HG02852 (cell line): ENCODE measurements at regions not wholly inside any gene's neighbourhood (a gene's known extent, or its start where the extent isn't known, plus 50 kb on each side); places are given as distances from the start of the nearest gene placed in this dataset.

Experiments used
- ATAC-seq: cut with Tn5 transposase; IDR thresholded peaks from one replicate; pipeline ENCODE4 v1.9.1; 2021; ENCODE audit warnings: mild to moderate bottlenecking, moderate library complexity; ENCODE audit not compliant: unreplicated experiment

- ATAC-seq = no peak
Observed at GRCh38 chr14:96637521-96637920, 135.3 kb downstream of the PAPOLA start.

GRCh38 chr14:96638041-96638855 is 136.1 kb downstream of the PAPOLA start:
- no peak for ATAC-seq

DNA sequence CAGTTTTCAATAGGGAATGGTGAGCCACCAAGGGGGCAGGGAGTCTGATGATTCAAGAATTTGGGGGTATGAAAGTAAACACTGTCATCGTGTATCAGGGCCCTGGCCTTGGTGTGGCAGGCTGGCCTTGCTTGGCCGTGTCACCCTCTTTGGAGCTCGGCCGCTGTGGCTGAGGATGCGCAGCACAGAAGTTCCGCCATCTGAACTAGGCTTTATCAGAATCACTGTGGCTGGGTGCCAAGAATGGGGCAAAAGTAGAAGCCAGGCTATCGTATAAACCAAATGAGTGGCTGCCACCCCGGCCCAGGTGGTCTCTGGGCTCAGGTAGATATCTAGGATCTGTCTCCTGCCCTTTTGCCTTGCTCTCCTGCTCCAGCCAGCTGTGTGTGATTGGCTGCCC is 137.4 kb downstream of the PAPOLA start:
- ATAC-seq = no peak

DNA sequence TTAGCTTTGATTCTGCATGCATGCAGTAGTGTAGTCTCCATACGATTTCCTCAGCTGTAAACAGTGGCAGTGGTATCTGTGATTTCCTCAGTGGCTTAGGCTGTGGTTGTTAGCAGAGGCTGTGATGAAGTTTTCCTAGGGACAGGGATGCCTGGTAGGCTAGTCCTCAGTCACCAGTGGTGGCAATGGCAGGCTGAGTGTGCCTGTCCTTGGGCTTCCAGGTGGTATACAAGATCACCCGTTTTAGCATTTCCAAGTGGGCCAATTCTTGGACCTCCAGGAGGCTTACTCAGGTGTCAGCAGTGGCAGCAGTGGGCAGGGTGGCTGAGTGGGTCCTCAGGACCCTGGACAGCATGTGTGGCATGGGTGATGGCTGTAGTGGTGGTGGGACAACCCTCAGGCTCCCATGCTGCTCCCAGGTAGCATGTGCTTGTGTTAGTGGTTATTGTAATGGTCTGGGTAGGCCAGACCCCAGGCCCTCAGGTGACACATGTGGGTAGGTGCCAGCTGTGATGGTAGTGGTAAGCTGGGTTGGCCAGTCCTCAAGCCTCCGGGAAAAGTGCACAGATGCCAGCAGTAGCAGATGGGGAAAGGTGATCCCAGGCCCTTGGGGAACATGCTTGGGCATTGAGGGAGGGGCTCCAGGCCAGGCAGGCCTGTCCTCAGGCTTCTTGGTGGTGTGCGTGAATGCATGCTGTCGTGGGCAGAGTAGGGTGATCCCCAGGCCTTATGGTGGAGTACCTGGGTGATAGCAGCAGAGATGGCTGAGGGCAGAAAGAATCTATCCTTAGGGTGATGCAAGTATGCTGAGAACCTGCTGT is 146.5 kb downstream of the PAPOLA start:
- no peak for ATAC-seq

GRCh38 chr14:96649327-96649601 is 147.1 kb downstream of the PAPOLA start:
- ATAC-seq = no peak

- ATAC-seq = no peak
Observed at GRCh38 chr14:96653597-96653996, 143.6 kb upstream of the VRK1 start.

- ATAC-seq = no peak
Observed at GRCh38 chr14:96658611-96659010, 138.6 kb upstream of the VRK1 start.

GRCh38 chr14:96660123-96660522 is 137.1 kb upstream of the VRK1 start:
- no peak for ATAC-seq

DNA sequence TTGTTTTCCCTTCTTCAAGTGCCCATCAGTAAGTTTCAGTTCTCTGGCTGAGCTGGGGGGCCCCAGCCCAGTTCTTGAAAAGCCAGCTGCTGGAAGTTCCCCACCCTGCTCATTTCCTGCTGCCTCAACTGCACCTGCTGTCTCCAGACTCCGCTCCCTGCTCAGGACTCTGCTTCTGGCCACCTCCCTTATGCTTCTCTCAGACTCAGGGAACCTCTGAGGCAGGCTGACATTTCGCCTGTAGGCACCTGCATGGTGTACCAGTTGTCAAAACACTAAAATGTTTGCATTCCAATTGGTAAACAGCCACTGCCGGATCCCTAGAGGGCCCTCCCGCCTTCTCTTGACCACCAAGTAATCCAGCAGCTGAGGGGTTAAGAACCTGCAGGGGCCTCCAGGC is 136.5 kb upstream of the VRK1 start:
- no peak for ATAC-seq

GRCh38 chr14:96661244-96661969 is 135.8 kb upstream of the VRK1 start:
- ATAC-seq = no peak

- ATAC-seq = no peak
Observed at GRCh38 chr14:96662116-96662970, 134.8 kb upstream of the VRK1 start.

DNA sequence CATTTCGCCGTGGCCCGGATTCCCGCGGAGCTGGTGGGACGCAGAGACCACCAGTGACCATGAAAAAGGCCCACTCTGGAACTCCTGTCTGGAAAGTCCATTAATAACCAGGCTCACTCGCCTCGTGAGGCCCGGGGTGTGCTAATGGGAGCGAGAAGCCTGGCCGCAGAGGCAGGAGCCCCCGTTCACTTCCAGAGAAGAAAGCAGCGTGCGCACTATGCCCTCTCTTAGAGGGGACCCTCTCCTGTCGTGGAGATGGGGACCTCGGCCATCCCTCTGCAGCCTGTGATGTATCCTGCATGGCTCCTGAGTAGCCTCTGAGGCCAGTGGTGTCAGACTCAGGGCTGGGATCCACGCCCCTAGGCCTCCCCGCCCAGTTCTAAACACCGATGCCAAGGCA is 134.1 kb upstream of the VRK1 start:
- ATAC-seq = no peak

DNA sequence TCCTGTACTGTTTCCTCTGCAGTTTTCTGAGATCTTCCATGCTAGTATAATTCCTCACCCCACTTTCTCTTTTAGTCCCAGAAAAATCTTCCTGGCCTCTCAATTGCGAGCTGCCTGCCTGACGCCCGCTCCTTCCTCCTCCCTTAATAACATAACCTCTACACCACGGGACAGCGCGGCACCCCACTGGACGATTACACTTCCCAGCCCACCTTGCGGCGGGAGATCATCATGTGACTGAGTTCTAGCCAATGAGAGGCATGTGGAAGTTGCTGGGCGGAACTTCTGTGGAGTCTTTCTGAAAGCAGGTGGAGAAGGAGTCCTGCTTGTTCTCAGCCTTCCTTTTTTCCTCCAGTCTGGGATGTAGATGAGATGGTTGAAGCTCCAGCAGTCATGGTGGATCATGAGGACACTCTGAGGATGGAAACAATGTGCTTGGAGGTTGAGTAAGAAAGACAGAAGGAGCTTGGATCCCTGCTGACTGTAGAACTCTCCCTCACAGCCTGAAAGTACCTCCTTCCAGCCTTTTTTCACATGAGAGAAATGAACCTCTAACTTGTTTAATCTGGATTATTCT is 133.6 kb upstream of the VRK1 start:
- ATAC-seq = no peak

- no peak for ATAC-seq
Observed at GRCh38 chr14:96666088-96666487, 131.1 kb upstream of the VRK1 start.

- no peak for ATAC-seq
Observed at GRCh38 chr14:96670391-96670790, 126.8 kb upstream of the VRK1 start.

GRCh38 chr14:96671218-96671617 is 126.0 kb upstream of the VRK1 start:
- no peak for ATAC-seq

- no peak for ATAC-seq
Observed at GRCh38 chr14:96673706-96674105, 123.5 kb upstream of the VRK1 start.

DNA sequence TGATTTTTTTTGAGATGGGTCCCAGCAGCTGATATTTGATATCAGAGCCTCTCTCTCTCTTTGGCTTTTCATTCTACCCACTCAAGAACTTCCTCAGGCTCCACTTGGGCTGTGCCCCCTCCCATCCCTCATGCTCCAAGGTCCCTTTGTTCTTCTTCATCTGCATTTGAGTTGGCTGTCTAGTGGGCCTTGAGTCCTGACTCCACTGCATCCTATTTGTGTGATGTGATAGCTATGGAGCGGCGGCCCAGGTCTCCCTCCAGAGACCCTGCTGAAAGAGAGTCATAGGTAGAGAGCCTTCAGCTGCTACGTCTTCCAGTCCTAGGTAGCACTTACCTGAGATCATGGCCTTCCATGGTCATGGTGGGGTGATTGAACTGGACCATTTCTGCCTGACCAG is 123.1 kb upstream of the VRK1 start:
- ATAC-seq = no peak

DNA sequence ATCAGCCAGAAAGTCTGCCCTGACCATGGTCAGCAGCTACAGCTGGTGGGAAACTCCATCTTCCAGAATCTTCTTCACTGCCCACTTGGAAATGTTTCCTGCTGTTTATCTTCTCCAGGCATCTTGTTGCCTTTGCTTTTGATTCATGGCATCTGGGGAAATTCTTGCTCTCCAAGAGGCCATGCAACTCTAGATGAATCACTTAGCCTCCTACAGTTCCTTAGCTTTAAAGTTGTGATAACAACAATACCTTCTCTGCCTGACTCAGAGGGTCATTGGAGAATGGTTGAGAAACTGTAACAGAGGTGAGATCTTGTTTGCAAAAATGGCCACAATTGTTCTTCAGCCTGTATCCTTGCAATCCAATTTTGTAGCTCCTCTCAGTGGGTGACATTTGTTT is 121.0 kb upstream of the VRK1 start:
- ATAC-seq = no peak

- no peak for ATAC-seq
Observed at GRCh38 chr14:96681829-96682228, 115.4 kb upstream of the VRK1 start.

DNA sequence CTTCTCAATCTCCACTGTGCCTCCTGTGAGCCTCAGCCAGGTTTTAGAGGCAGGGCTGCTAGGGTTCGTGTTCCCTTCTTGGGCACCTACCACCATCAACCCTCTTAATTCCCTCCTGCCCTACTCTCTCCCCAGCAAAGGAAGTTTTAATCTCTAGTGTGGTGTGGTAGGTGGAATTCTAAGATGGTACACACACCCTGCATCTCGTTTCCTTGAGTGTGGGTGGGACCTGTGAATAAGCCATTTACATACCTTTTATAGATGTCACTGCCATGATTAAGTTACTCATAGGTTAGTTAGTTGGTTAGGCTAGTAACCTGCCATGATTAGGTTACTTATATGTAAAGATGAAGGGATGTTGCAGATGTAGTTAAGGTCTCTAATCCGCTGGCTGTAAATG is 114.8 kb upstream of the VRK1 start:
- no peak for ATAC-seq
